ENCODE measurements at regions not wholly inside any gene's neighbourhood (a gene's known extent, or its start where the extent isn't known, plus 50 kb on each side); places are given as distances from the start of the nearest gene placed in this dataset.

- peaks cover 27% of the 10 kb centered on the region for H3K4me1 ChIP-seq (ENCODE audit: control insufficient read depth, insufficient read depth, low read length)
- H3K27me3 ChIP-seq (ENCODE audit: control insufficient read depth, insufficient read depth, low read length) = no peaks in the 10 kb centered on the region
- no peaks in the 10 kb centered on the region for H3K36me3 ChIP-seq (ENCODE audit: control insufficient read depth, insufficient read depth, low read length)
- no peak overlapping the region for H3K9ac ChIP-seq (ENCODE audit: low read length)
- H3K4me3 ChIP-seq (ENCODE audit: low read length) = no peak overlapping the region
- no peak overlapping the region for H3K27ac ChIP-seq (ENCODE audit: low read depth, low read length)
These were observed 174.7 kb downstream of the INO80D start for GRCh38 chr2:205911306-205911705.

DNA sequence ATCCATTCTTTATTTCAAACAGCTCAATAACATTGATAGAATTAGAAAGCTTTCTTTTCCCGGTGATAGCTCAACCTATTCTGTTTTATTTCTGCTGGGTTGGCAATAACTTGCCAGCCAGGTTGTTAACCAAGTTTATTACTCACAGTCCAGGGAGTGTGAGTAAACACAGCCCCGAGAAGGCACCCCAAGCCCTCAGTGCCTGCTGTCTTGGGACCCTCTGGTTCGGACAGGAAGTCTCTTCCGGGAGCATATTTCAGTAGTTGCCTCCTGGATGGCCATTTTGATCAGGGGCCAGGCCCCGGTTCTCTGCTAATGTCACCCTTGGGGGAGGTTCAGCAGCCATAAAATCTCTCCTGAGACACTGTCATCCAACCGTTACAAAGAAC, 176.8 kb downstream of the INO80D start:
- no peaks in the 10 kb centered on the region for H3K27me3 ChIP-seq (ENCODE audit: control insufficient read depth, insufficient read depth, low read length)
- no peaks in the 10 kb centered on the region for H3K36me3 ChIP-seq (ENCODE audit: control insufficient read depth, insufficient read depth, low read length)
- peaks cover 19% of the 10 kb centered on the region for H3K4me1 ChIP-seq (ENCODE audit: control insufficient read depth, insufficient read depth, low read length)
- no peak overlapping the region for H3K9ac ChIP-seq (ENCODE audit: low read length)
- peak overlapping the region; percentile 77 for H3K27ac ChIP-seq (ENCODE audit: low read depth, low read length)
- H3K4me3 ChIP-seq (ENCODE audit: low read length) = peak overlapping the region; percentile 19

GRCh38 chr2:205908212-205909183, 177.5 kb downstream of the INO80D start:
- Histone ChIP-seq H3K9ac (ENCODE audit: low read length) (no peak overlapping the region), H3K27ac (ENCODE audit: low read depth, low read length) (peak overlapping the region; percentile 77), H3K4me3 (ENCODE audit: low read length) (peak overlapping the region; percentile 19)

GRCh38 chr2:205906419-205906818, 179.6 kb downstream of the INO80D start:
- no peaks in the 10 kb centered on the region for H3K27me3 ChIP-seq (ENCODE audit: control insufficient read depth, insufficient read depth, low read length)
- H3K9ac ChIP-seq (ENCODE audit: low read length) = no peak overlapping the region
- no peak overlapping the region for H3K4me3 ChIP-seq (ENCODE audit: low read length)
- no peaks in the 10 kb centered on the region for H3K36me3 ChIP-seq (ENCODE audit: control insufficient read depth, insufficient read depth, low read length)
- H3K4me1 ChIP-seq (ENCODE audit: control insufficient read depth, insufficient read depth, low read length) = peaks cover 14% of the 10 kb centered on the region
- no peak overlapping the region for H3K27ac ChIP-seq (ENCODE audit: low read depth, low read length)

More at GRCh38 chr2:205908212-205909183, 177.5 kb downstream of the INO80D start:
- Histone ChIP-seq H3K4me1 (ENCODE audit: control insufficient read depth, insufficient read depth, low read length) (peaks cover 14% of the 10 kb centered on the region), H3K27me3 (ENCODE audit: control insufficient read depth, insufficient read depth, low read length) (no peaks in the 10 kb centered on the region), H3K36me3 (ENCODE audit: control insufficient read depth, insufficient read depth, low read length) (no peaks in the 10 kb centered on the region)

DNA sequence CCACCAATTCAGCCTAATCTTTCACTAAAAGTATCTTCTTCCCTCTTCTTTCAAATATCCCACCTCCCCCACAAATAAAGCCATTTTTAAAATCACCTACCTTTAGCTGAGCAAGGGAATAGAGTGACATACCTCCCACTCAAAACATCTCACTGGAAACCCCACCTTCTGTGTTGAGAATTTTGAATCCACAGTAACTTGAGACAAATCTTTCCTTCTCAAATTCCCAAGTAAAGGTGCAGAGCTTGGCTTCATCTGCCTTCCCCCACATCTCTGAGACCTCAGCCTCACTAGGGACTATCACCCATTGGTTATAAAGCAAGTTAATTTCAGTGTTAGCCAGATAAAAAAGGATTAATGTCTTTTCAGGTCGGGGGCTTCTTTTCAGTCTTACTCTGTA, 180.4 kb downstream of the INO80D start:
- Histone ChIP-seq H3K4me1 (ENCODE audit: control insufficient read depth, insufficient read depth, low read length) (peaks cover 14% of the 10 kb centered on the region), H3K36me3 (ENCODE audit: control insufficient read depth, insufficient read depth, low read length) (no peaks in the 10 kb centered on the region)

DNA sequence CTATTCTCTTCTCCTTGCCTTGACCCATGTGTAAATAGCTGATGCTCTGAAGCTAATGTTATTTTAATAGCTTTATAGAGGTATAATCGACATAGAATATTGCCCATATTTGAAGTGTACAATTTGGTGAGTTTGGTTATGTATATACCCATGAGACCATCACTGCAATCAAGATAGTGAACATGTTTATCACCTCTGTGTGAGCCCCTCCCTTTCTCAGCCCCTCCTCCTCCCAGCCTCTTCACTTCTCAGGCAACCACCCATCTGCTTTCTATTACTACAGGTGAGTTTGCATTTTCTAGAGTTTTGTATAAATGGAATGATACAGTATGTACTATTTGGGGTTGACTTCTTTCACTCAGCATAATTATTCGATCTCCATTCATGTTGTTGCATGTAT, 181.1 kb downstream of the INO80D start:
- Histone ChIP-seq H3K4me3 (ENCODE audit: low read length) (no peak overlapping the region), H3K4me1 (ENCODE audit: control insufficient read depth, insufficient read depth, low read length) (peaks cover 9% of the 10 kb centered on the region), H3K27ac (ENCODE audit: low read depth, low read length) (no peak overlapping the region), H3K36me3 (ENCODE audit: control insufficient read depth, insufficient read depth, low read length) (no peaks in the 10 kb centered on the region), H3K9ac (ENCODE audit: low read length) (no peak overlapping the region), H3K27me3 (ENCODE audit: control insufficient read depth, insufficient read depth, low read length) (no peaks in the 10 kb centered on the region)

More for the DNA sequence above, 180.4 kb downstream of the INO80D start:
- Histone ChIP-seq H3K27ac (ENCODE audit: low read depth, low read length) (no peak overlapping the region), H3K27me3 (ENCODE audit: control insufficient read depth, insufficient read depth, low read length) (no peaks in the 10 kb centered on the region), H3K9ac (ENCODE audit: low read length) (no peak overlapping the region), H3K4me3 (ENCODE audit: low read length) (no peak overlapping the region)

GRCh38 chr2:205903549-205904129, 182.3 kb downstream of the INO80D start:
- Histone ChIP-seq H3K4me3 (ENCODE audit: low read length) (no peak overlapping the region), H3K27ac (ENCODE audit: low read depth, low read length) (no peak overlapping the region), H3K4me1 (ENCODE audit: control insufficient read depth, insufficient read depth, low read length) (peaks cover 5% of the 10 kb centered on the region), H3K27me3 (ENCODE audit: control insufficient read depth, insufficient read depth, low read length) (no peaks in the 10 kb centered on the region), H3K9ac (ENCODE audit: low read length) (no peak overlapping the region), H3K36me3 (ENCODE audit: control insufficient read depth, insufficient read depth, low read length) (no peaks in the 10 kb centered on the region)

- Histone ChIP-seq H3K27me3 (ENCODE audit: control insufficient read depth, insufficient read depth, low read length) (no peaks in the 10 kb centered on the region), H3K4me1 (ENCODE audit: control insufficient read depth, insufficient read depth, low read length) (peaks cover under 1% of the 10 kb centered on the region), H3K36me3 (ENCODE audit: control insufficient read depth, insufficient read depth, low read length) (no peaks in the 10 kb centered on the region), H3K9ac (ENCODE audit: low read length) (no peak overlapping the region), H3K4me3 (ENCODE audit: low read length) (no peak overlapping the region), H3K27ac (ENCODE audit: low read depth, low read length) (no peak overlapping the region)
These were observed 183.1 kb downstream of the INO80D start for GRCh38 chr2:205902900-205903237.

- no peak overlapping the region for H3K27ac ChIP-seq (ENCODE audit: low read depth, low read length)
- H3K27me3 ChIP-seq (ENCODE audit: control insufficient read depth, insufficient read depth, low read length) = no peaks in the 10 kb centered on the region
- H3K4me1 ChIP-seq (ENCODE audit: control insufficient read depth, insufficient read depth, low read length) = no peaks in the 10 kb centered on the region
- H3K4me3 ChIP-seq (ENCODE audit: low read length) = no peak overlapping the region
- H3K9ac ChIP-seq (ENCODE audit: low read length) = no peak overlapping the region
- H3K36me3 ChIP-seq (ENCODE audit: control insufficient read depth, insufficient read depth, low read length) = no peaks in the 10 kb centered on the region
These were observed 183.7 kb downstream of the INO80D start for GRCh38 chr2:205902041-205902899.

DNA sequence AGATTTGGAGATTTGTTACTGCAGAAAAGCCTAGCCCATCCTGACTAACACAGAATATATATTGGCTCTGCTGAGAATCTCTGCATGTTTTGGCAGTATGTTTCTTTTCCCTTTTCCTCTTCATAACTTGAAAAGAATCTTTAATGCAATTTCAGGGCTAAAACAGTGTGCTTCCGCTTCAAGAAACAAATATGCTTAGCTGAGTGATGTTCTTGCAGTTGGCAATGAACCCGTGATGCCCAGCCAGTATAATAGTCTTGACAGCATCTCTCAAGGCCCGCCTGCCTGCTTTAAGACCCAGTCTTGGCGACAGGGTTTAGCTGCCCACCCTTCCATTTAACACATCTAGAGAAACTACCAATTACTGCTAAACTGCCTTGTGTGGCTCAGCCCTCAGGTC, 184.5 kb downstream of the INO80D start:
- H3K9ac ChIP-seq (ENCODE audit: low read length) = no peak overlapping the region
- H3K4me3 ChIP-seq (ENCODE audit: low read length) = no peak overlapping the region
- no peaks in the 10 kb centered on the region for H3K4me1 ChIP-seq (ENCODE audit: control insufficient read depth, insufficient read depth, low read length)
- no peaks in the 10 kb centered on the region for H3K27me3 ChIP-seq (ENCODE audit: control insufficient read depth, insufficient read depth, low read length)
- no peak overlapping the region for H3K27ac ChIP-seq (ENCODE audit: low read depth, low read length)
- no peaks in the 10 kb centered on the region for H3K36me3 ChIP-seq (ENCODE audit: control insufficient read depth, insufficient read depth, low read length)

DNA sequence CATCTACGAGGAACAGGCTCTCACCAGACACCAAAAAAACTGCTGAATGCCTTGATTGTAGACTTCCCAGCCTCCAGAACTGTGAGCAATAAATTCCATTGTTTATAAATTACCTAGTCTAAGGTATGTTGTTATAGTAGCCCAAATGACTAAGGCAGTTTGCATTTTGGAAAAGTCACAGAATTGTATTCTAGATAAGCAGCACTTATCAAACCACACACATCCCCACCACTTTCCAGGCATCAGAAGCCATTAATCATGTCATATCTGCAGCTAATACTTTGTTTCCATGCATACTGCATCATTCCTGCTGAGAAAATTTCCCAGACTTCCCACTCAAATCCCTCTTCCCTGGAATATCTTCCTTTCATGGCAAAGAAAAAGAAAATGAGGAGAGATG, 187.2 kb downstream of the INO80D start:
- Histone ChIP-seq H3K4me3 (ENCODE audit: low read length) (no peak overlapping the region), H3K27me3 (ENCODE audit: control insufficient read depth, insufficient read depth, low read length) (no peaks in the 10 kb centered on the region)

GRCh38 chr2:205895981-205896655, 189.9 kb downstream of the INO80D start:
- H3K36me3 ChIP-seq (ENCODE audit: control insufficient read depth, insufficient read depth, low read length) = no peaks in the 10 kb centered on the region
- no peak overlapping the region for H3K4me3 ChIP-seq (ENCODE audit: low read length)
- H3K27me3 ChIP-seq (ENCODE audit: control insufficient read depth, insufficient read depth, low read length) = no peaks in the 10 kb centered on the region
- H3K9ac ChIP-seq (ENCODE audit: low read length) = no peak overlapping the region
- peaks cover 22% of the 10 kb centered on the region for H3K4me1 ChIP-seq (ENCODE audit: control insufficient read depth, insufficient read depth, low read length)
- peak overlapping the region; percentile 10 for H3K27ac ChIP-seq (ENCODE audit: low read depth, low read length)

More for the DNA sequence above, 187.2 kb downstream of the INO80D start:
- no peak overlapping the region for H3K27ac ChIP-seq (ENCODE audit: low read depth, low read length)
- H3K9ac ChIP-seq (ENCODE audit: low read length) = no peak overlapping the region
- peaks cover 7% of the 10 kb centered on the region for H3K4me1 ChIP-seq (ENCODE audit: control insufficient read depth, insufficient read depth, low read length)
- H3K36me3 ChIP-seq (ENCODE audit: control insufficient read depth, insufficient read depth, low read length) = no peaks in the 10 kb centered on the region
